Aorta (tissue), 5 donors: ENCODE measurements at regions not wholly inside any gene's neighbourhood (a gene's known extent, or its start where the extent isn't known, plus 50 kb on each side); places are given as distances from the start of the nearest gene placed in this dataset.

Source experiments
- ATAC-seq: fragments of 200-7000 bp; cut with Tn5 transposase; one replicate; pipeline ENCODE4 v1.9.1; 2022; ENCODE audit warnings: moderate library complexity; ENCODE audit not compliant: low FRiP score
- DNase-seq, 2 donors: peaks; one replicate each; pipeline ENCODE4 v3.0.0-alpha.2; 2020
- H3K27ac ChIP-seq, 2 donors: one replicate each; pipeline ENCODE4 v1.5.1; 2013; ENCODE audit warnings: low read length in 2 of 2, mild to moderate bottlenecking in 2 of 2, moderate library complexity in 2 of 2, control low read depth in 1 of 2, inconsistent platforms in 1 of 2, low read depth in 1 of 2
- H3K27me3 ChIP-seq, 2 donors: one replicate each; pipeline ENCODE4 v1.6.1; 2013; ENCODE audit warnings: control low read depth in 1 of 2, low read length in 1 of 2, mild to moderate bottlenecking in 1 of 2, moderate library complexity in 1 of 2; ENCODE audit not compliant: insufficient read depth in 2 of 2, control insufficient read depth in 1 of 2
- H3K36me3 ChIP-seq, 2 donors: one replicate each; pipeline ENCODE4 v1.6.1; 2013; ENCODE audit warnings: control low read depth in 1 of 2, low read length in 1 of 2, mild to moderate bottlenecking in 1 of 2; ENCODE audit not compliant: insufficient read depth in 2 of 2, control insufficient read depth in 1 of 2
- H3K4me1 ChIP-seq, 2 donors: one replicate each; pipeline ENCODE4 v1.6.1; 2013; ENCODE audit warnings: low read length in 2 of 2, control low read depth in 1 of 2, mild to moderate bottlenecking in 1 of 2, moderate library complexity in 1 of 2; ENCODE audit not compliant: insufficient read depth in 2 of 2, control insufficient read depth in 1 of 2
- H3K4me3 ChIP-seq, 2 donors: one replicate each; pipeline ENCODE4 v1.5.1; 2013; ENCODE audit warnings: low read length in 2 of 2, control low read depth in 1 of 2, mild to moderate bottlenecking in 1 of 2
- H3K9me3 ChIP-seq: one replicate; pipeline ENCODE4 v1.6.1; 2013; ENCODE audit warnings: mild to moderate bottlenecking, low read length; ENCODE audit not compliant: control insufficient read depth
- WGBS, 2 donors: extraction: QIAGEN DNeasy Blood & Tissue Kit; methylation state at CpG; one replicate each; pipeline ENCODE4 v1.1.7; 2013; 5-methylcytosine and 5-hydroxymethylcytosine counted together
- intact Hi-C, 2 donors: fragments of 100-400 bp; cut with DNase I; formaldehyde crosslinking; loops; one replicate each; pipeline versions ENCODE4 v1.14.2 to v1.15.0; 2022
- donor health status: healthy with polysubstance abuse.
- donor health status: Bipolar disorder and iron deficiency.
- donor health status: DM: no; HTN: no; CAD: no.
- donor health status: DM: no; HTN: no; CAD: no.
- donor health status: DM: yes; HTN: yes; CAD: no.

- ATAC-seq (no peak), DNase-seq (no peak)
- intact Hi-C loops, result no loop called here
- H3K36me3 ChIP-seq, result no peaks in the 10 kb centered on the region
- no peaks in the 10 kb centered on the region for H3K27me3 ChIP-seq
- no peak overlapping the region for H3K4me3 ChIP-seq
- WGBS, 2 donors, result 96% methylated on average over 4 of the region's 4 CpGs
- no peaks in the 10 kb centered on the region for H3K9me3 ChIP-seq
- no peaks in the 10 kb centered on the region for H3K4me1 ChIP-seq
- H3K27ac ChIP-seq, result no peak overlapping the region
Measured at GRCh38 chr6:168985705-168986104, 267.9 kb downstream of the THBS2 start.

- Histone ChIP-seq H3K9me3 (peaks cover 4% of the 10 kb centered on the region), H3K27ac (no peak overlapping the region), H3K36me3 (no peaks in the 10 kb centered on the region), H3K4me3 (no peak overlapping the region), H3K4me1 (no peaks in the 10 kb centered on the region), H3K27me3 (no peaks in the 10 kb centered on the region)
- no peak for DNase-seq
- intact Hi-C loops, result no loop called here
- WGBS, 2 donors, result 74 to 90% methylated on average over 4 of the region's 4 CpGs
- ATAC-seq, result no peak
Measured at GRCh38 chr6:168983925-168984324, 269.7 kb downstream of the THBS2 start.

- ATAC-seq, result no peak
- 84 to 93% methylated on average over 2 of the region's 2 CpGs for WGBS, 2 donors
- no peak for DNase-seq
Measured at GRCh38 chr6:168981187-168981586, 272.5 kb downstream of the THBS2 start.

GRCh38 chr6:168979254-168979653 is 274.4 kb downstream of the THBS2 start:
- H3K4me1 ChIP-seq, result no peaks in the 10 kb centered on the region
- peaks cover 4% of the 10 kb centered on the region for H3K9me3 ChIP-seq
- no peak overlapping the region for H3K4me3 ChIP-seq
- DNase-seq (no peak), ATAC-seq (no peak)
- no peaks in the 10 kb centered on the region for H3K36me3 ChIP-seq
- intact Hi-C loops, result no loop called here
- no peak overlapping the region for H3K27ac ChIP-seq
- no peaks in the 10 kb centered on the region for H3K27me3 ChIP-seq
- 82 to 87% methylated on average over 3 of the region's 3 CpGs for WGBS, 2 donors

More at GRCh38 chr6:168981187-168981586, 272.5 kb downstream of the THBS2 start:
- Histone ChIP-seq H3K27me3 (no peaks in the 10 kb centered on the region), H3K4me3 (no peak overlapping the region), H3K27ac (no peak overlapping the region), H3K36me3 (no peaks in the 10 kb centered on the region), H3K4me1 (no peaks in the 10 kb centered on the region), H3K9me3 (peaks cover 4% of the 10 kb centered on the region)
- intact Hi-C loops, result no loop called here

GRCh38 chr6:168972128-168972527 is 281.5 kb downstream of the THBS2 start:
- DNase-seq (no peak), ATAC-seq (no peak)
- peaks cover 0 to 2% of the 10 kb centered on the region in 2 donors for H3K4me1 ChIP-seq
- WGBS, 2 donors, result 67 to 79% methylated on average over 2 of the region's 2 CpGs
- no peak overlapping the region for H3K4me3 ChIP-seq
- H3K27ac ChIP-seq, result no peak overlapping the region
- no peaks in the 10 kb centered on the region for H3K9me3 ChIP-seq
- no peaks in the 10 kb centered on the region for H3K27me3 ChIP-seq
- H3K36me3 ChIP-seq, result no peaks in the 10 kb centered on the region
- intact Hi-C loops, result loop anchor here in 1 of 2 donors (5.0 kb wide), 1 partner anchor 70 kb away; no protein-coding TSS in a partner anchor

- DNase-seq, result no peak
- Histone ChIP-seq H3K36me3 (no peaks in the 10 kb centered on the region), H3K27me3 (no peaks in the 10 kb centered on the region), H3K27ac (no peak overlapping the region), H3K4me3 (no peak overlapping the region), H3K4me1 (peaks cover 0 to 2% of the 10 kb centered on the region in 2 donors), H3K9me3 (no peaks in the 10 kb centered on the region)
- 8 to 15% methylated on average over 4 of the region's 4 CpGs for WGBS, 2 donors
- no peak for ATAC-seq
- intact Hi-C loops, result loop anchor here in 1 of 2 donors (5.0 kb wide), 1 partner anchor 71 kb away; no protein-coding TSS in a partner anchor
Measured at GRCh38 chr6:168971549-168971948, 282.1 kb downstream of the THBS2 start.

GRCh38 chr6:168968801-168969200 is 284.8 kb downstream of the THBS2 start:
- Histone ChIP-seq H3K27ac (no peak overlapping the region), H3K36me3 (no peaks in the 10 kb centered on the region), H3K4me1 (peaks cover 0 to 2% of the 10 kb centered on the region in 2 donors), H3K4me3 (no peak overlapping the region), H3K9me3 (no peaks in the 10 kb centered on the region), H3K27me3 (no peaks in the 10 kb centered on the region)
- intact Hi-C loops, result no loop called here
- WGBS, 2 donors, result 84 to 87% methylated on average over 3 of the region's 3 CpGs
- ATAC-seq (no peak), DNase-seq (no peak)

- Histone ChIP-seq H3K4me3 (no peak overlapping the region), H3K27ac (no peak overlapping the region), H3K9me3 (no peaks in the 10 kb centered on the region), H3K27me3 (no peaks in the 10 kb centered on the region), H3K4me1 (peaks cover 0 to 2% of the 10 kb centered on the region in 2 donors), H3K36me3 (no peaks in the 10 kb centered on the region)
- intact Hi-C loops, result no loop called here
- 61% methylated on average over 10 of the region's 10 CpGs for WGBS, 2 donors
- ATAC-seq (peak; percentile 64), DNase-seq (no peak)
Measured at GRCh38 chr6:168968228-168968627, 285.4 kb downstream of the THBS2 start.

GRCh38 chr6:168967281-168967925 is 286.2 kb downstream of the THBS2 start:
- DNase-seq, result no peak
- H3K27ac ChIP-seq, result peak overlapping the region; percentile 38 to 57
- no peaks in the 10 kb centered on the region for H3K9me3 ChIP-seq
- peaks cover 0 to 2% of the 10 kb centered on the region in 2 donors for H3K4me1 ChIP-seq
- WGBS, 2 donors, result 4 to 14% methylated on average over 3 of the region's 3 CpGs
- intact Hi-C loops, result no loop called here
- H3K27me3 ChIP-seq, result no peaks in the 10 kb centered on the region
- no peaks in the 10 kb centered on the region for H3K36me3 ChIP-seq
- H3K4me3 ChIP-seq, result no peak overlapping the region
- ATAC-seq, result no peak
